ENCODE measurements at regions not wholly inside any gene's neighbourhood (a gene's known extent, or its start where the extent isn't known, plus 50 kb on each side); places are given as distances from the start of the nearest gene placed in this dataset.

DNA sequence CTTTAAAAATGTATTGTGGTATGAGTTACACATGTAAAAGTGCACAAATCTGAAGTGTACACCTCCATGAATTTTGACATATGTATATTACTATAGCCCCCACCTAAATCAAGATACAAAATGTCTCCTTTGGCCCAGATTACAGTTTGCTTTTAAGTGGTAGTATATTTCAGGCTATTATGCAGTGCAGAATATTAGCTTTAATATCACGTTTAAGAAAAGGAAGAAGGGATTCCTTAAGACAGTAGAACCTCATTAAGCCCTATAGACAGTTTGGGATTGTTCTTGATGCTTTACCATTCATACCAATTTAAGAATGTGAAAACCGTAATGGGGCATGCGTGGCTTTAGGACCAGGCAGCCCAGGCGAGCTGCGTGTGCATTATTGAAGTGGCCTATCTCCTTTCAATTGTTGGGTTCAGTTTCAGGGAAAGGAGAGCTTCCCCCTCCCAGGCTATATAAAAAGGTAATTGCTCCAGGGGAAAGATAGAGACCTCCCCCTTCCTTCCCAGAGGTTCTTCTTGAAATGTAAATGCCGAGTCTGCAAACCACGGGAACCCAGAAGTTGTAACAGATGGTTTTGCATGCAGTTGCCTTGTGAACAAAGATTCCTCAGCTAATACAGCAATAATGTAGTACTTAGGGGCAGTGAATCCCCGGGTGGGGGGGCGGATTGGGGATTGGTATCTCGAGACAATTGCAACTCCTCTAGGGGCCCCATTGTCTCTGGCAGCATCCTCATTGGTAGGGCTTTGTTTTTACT, 106.1 kb downstream of the UCHL1 start:
- TF ChIP-seq CTCF (IDR thresholded peaks at IDR 0.05) (no peak), POLR2AphosphoS5 (IDR thresholded peaks at IDR 0.05; ENCODE audit: low read depth, low read length) (no peak)

All from Panc1 (cell line).